GM23338 (cell line): ENCODE measurements at regions not wholly inside any gene's neighbourhood (a gene's known extent, or its start where the extent isn't known, plus 50 kb on each side); places are given as distances from the start of the nearest gene placed in this dataset.

ENCODE experiments used
- ATAC-seq: fragments of 200-7000 bp; cut with Tn5 transposase; 3 replicates; pipeline ENCODE4 v1.9.1; 2020
- DNase-seq: peaks from one replicate; pipeline ENCODE4 v3.0.0-alpha.2; 2015; ENCODE audit warnings: low spot score
- H2AFZ ChIP-seq: fragments of 200-600 bp; sonication (generic); 2 replicates; pipeline ENCODE4 v1.8.0; 2016; ENCODE audit warnings: antibody characterized with exemption, mild to moderate bottlenecking, moderate library complexity
- H3F3A ChIP-seq: fragments of 200-600 bp; sonication (generic); replicated peaks from 2 replicates; pipeline ENCODE4 v1.8.0; 2017; ENCODE audit warnings: antibody characterized with exemption, mixed run types, low read depth
- H3K27ac ChIP-seq: fragments of 200-600 bp; sonication (generic); 2 replicates; pipeline ENCODE4 v1.6.1; 2016; ENCODE audit warnings: low read depth
- H3K27me3 ChIP-seq: fragments of 200-600 bp; sonication (generic); 2 replicates; pipeline ENCODE4 v1.8.0; 2016; ENCODE audit warnings: mild to moderate bottlenecking, mixed run types, moderate library complexity; ENCODE audit not compliant: insufficient read depth
- H3K36me3 ChIP-seq: fragments of 200-600 bp; sonication (generic); 2 replicates; pipeline ENCODE4 v1.8.0; 2016; ENCODE audit warnings: mild to moderate bottlenecking; ENCODE audit not compliant: insufficient read depth
- H3K4me1 ChIP-seq: fragments of 200-600 bp; sonication (generic); 2 replicates; pipeline ENCODE4 v1.8.0; 2016; ENCODE audit warnings: mild to moderate bottlenecking, moderate library complexity; ENCODE audit not compliant: insufficient read depth
- H3K4me2 ChIP-seq: fragments of 200-600 bp; sonication (generic); 2 replicates; pipeline ENCODE4 v1.7.1; 2017; ENCODE audit warnings: mixed run types
- H3K4me3 ChIP-seq: fragments of 200-600 bp; sonication (generic); 2 replicates; pipeline ENCODE4 v1.6.1; 2016; ENCODE audit warnings: mixed run types
- H3K79me2 ChIP-seq: fragments of 200-600 bp; sonication (generic); replicated peaks from 2 replicates; pipeline ENCODE4 v1.8.0; 2017; ENCODE audit warnings: mild to moderate bottlenecking; ENCODE audit not compliant: insufficient read depth
- H3K9me2 ChIP-seq: fragments of 200-600 bp; sonication (generic); 2 replicates; pipeline ENCODE4 v1.8.0; 2017; ENCODE audit not compliant: insufficient read depth
- H4K20me1 ChIP-seq: fragments of 200-600 bp; sonication (generic); replicated peaks from 2 replicates; pipeline ENCODE4 v1.8.0; 2017; ENCODE audit warnings: mild to moderate bottlenecking; ENCODE audit not compliant: insufficient read depth
- H3K27ac Mint-ChIP-seq: 2 replicates; pipeline ENCODE4 v1.8.0; 2020; ENCODE audit warnings: inconsistent platforms, mild to moderate bottlenecking, moderate library complexity, mixed read lengths
- H3K27me3 Mint-ChIP-seq: 3 replicates; pipeline ENCODE4 v1.8.0; 2022; ENCODE audit warnings: low read depth, mild to moderate bottlenecking, moderate library complexity, mixed read lengths, inconsistent platforms; ENCODE audit not compliant: insufficient read depth, poor library complexity
- H3K36me3 Mint-ChIP-seq: 3 replicates; pipeline ENCODE4 v1.8.0; 2021; ENCODE audit warnings: low read depth, mild to moderate bottlenecking, inconsistent platforms, moderate library complexity, mixed read lengths
- H3K4me1 Mint-ChIP-seq: 3 replicates; pipeline ENCODE4 v1.8.0; 2020; ENCODE audit warnings: mild to moderate bottlenecking, inconsistent platforms, mixed read lengths
- H3K4me3 Mint-ChIP-seq: 3 replicates; pipeline ENCODE4 v1.8.0; 2021; ENCODE audit warnings: moderate library complexity, mild to moderate bottlenecking, inconsistent platforms, mixed read lengths
- H3K9me3 Mint-ChIP-seq: 3 replicates; pipeline ENCODE4 v1.8.0; 2020; ENCODE audit warnings: moderate library complexity, mild to moderate bottlenecking, inconsistent platforms, mixed read lengths
- CREB1 ChIP-seq: fragments of 250-450 bp; sonication (Bioruptor Pico); IDR thresholded peaks from 2 replicates; pipeline ENCODE4 v1.5.0; 2020; ENCODE audit warnings: low read depth, mild to moderate bottlenecking, moderate library complexity
- CTCF ChIP-seq, 2 experiments: fragments of 200-600 bp in 1 of 2; sonication (generic) in 1 of 2; conservative IDR thresholded peaks; 2 replicates each; pipeline versions ENCODE4 v1.5.1 to v1.6.1; 2016 to 2017; ENCODE audit warnings: antibody characterized with exemption in 2 of 2, low read depth in 2 of 2, mild to moderate bottlenecking in 2 of 2, moderate library complexity in 1 of 2
- ETS1 ChIP-seq: IDR thresholded peaks from 2 replicates; pipeline ENCODE4 v1.6.1; 2016; ENCODE audit warnings: antibody characterized with exemption
- EZH2 ChIP-seq: fragments of 200-600 bp; sonication (generic); IDR thresholded peaks from one replicate; pipeline ENCODE4 v1.8.0; 2017; ENCODE audit warnings: antibody characterized with exemption, mild to moderate bottlenecking, low read depth; ENCODE audit not compliant: unreplicated experiment
- EZH2phosphoT487 ChIP-seq: fragments of 200-600 bp; sonication (generic); IDR thresholded peaks from one replicate; pipeline ENCODE4 v1.8.1; 2018; ENCODE audit warnings: antibody characterized with exemption; ENCODE audit not compliant: unreplicated experiment
- JUNB ChIP-seq: IDR thresholded peaks from one replicate; pipeline ENCODE4 v1.6.1; 2016; ENCODE audit warnings: antibody characterized with exemption; ENCODE audit not compliant: unreplicated experiment
- NANOG ChIP-seq: IDR thresholded peaks from 2 replicates; pipeline ENCODE4 v1.6.1; 2016; ENCODE audit warnings: antibody characterized with exemption, borderline replicate concordance
- POLR2AphosphoS5 ChIP-seq: IDR thresholded peaks from 2 replicates; pipeline ENCODE4 v1.6.1; 2016; ENCODE audit warnings: antibody characterized with exemption, low read depth
- REST ChIP-seq: IDR thresholded peaks from one replicate; pipeline ENCODE4 v1.6.1; 2018; ENCODE audit warnings: antibody characterized with exemption; ENCODE audit not compliant: unreplicated experiment
- STAT1 ChIP-seq: IDR thresholded peaks from one replicate; pipeline ENCODE4 v1.6.1; 2016; ENCODE audit warnings: antibody characterized with exemption; ENCODE audit not compliant: unreplicated experiment
- ZNF114 ChIP-seq: fragments of 250-450 bp; sonication (Bioruptor Pico); IDR thresholded peaks from 2 replicates; pipeline ENCODE4 v1.5.0; 2020; ENCODE audit warnings: mild to moderate bottlenecking, moderate library complexity
- ZNF331 ChIP-seq: fragments of 250-450 bp; sonication (Bioruptor Pico); IDR thresholded peaks from 2 replicates; pipeline ENCODE4 v1.5.0; 2020; ENCODE audit warnings: low read depth, mild to moderate bottlenecking, moderate library complexity
- ZNF462 ChIP-seq: fragments of 250-450 bp; sonication (Bioruptor Pico); IDR thresholded peaks from 2 replicates; pipeline ENCODE4 v1.5.0; 2020; ENCODE audit warnings: mild to moderate bottlenecking, moderate library complexity

- no peaks in the 10 kb centered on the region for H4K20me1 ChIP-seq
- H2AFZ ChIP-seq: no peak overlapping the region; the same call in 1 of the 2 replicates
- peaks cover 3% of the 10 kb centered on the region; the same call in 1 of the 3 replicates for H3K4me1 Mint-ChIP-seq
- no peaks in the 10 kb centered on the region for H3K27me3 ChIP-seq
- no peak overlapping the region for H3K4me3 Mint-ChIP-seq
- DNase-seq (no peak), ATAC-seq (no peak)
- H3K4me3 ChIP-seq: no peak overlapping the region
- H3K4me1 ChIP-seq: no peaks in the 10 kb centered on the region
- H3K36me3 Mint-ChIP-seq: no peaks in the 10 kb centered on the region
- no peak overlapping the region for H3K27ac Mint-ChIP-seq
- no peaks in the 10 kb centered on the region; the same call in 1 of the 2 replicates for H3K9me2 ChIP-seq
- no peak for TF ChIP-seq EZH2
- TF ChIP-seq ETS1: no peak
- TF ChIP-seq STAT1: no peak
- no peak for TF ChIP-seq ZNF462 (CRISPR knock-in tag)
- no peak for TF ChIP-seq REST
- TF ChIP-seq CTCF (conservative IDR thresholded peaks at IDR 0.05; ENCODE audit: low read depth in 2 of 2): no peak
- no peak for TF ChIP-seq EZH2phosphoT487
- TF ChIP-seq NANOG: no peak
- TF ChIP-seq ZNF114: no peak
- TF ChIP-seq CREB1 (CRISPR knock-in tag): no peak
- TF ChIP-seq JUNB: no peak
- no peak for TF ChIP-seq ZNF331 (CRISPR knock-in tag)
- no peak for TF ChIP-seq POLR2AphosphoS5
- no peak overlapping the region for H3K27ac ChIP-seq
- no peaks in the 10 kb centered on the region for H3K79me2 ChIP-seq
- H3K27me3 Mint-ChIP-seq: no peaks in the 10 kb centered on the region
- H3K4me2 ChIP-seq: no peak overlapping the region
- no peaks in the 10 kb centered on the region for H3K36me3 ChIP-seq
- H3K9me3 Mint-ChIP-seq: no peaks in the 10 kb centered on the region; the same call in 2 of the 3 replicates
- no peaks in the 10 kb centered on the region for H3F3A ChIP-seq
Measured at GRCh38 chr21:19529031-19529430, 1125.4 kb upstream of the TMPRSS15 start.
